Hepatocyte (in vitro differentiated cells): ENCODE measurements at regions not wholly inside any gene's neighbourhood (a gene's known extent, or its start where the extent isn't known, plus 50 kb on each side); places are given as distances from the start of the nearest gene placed in this dataset.

Source experiments
- EZH2phosphoT487 ChIP-seq: fragments of 200-600 bp; sonication (generic); IDR thresholded peaks from one replicate; pipeline ENCODE4 v1.6.1; 2018; ENCODE audit warnings: antibody characterized with exemption, mild to moderate bottlenecking, low read depth, moderate library complexity; ENCODE audit not compliant: unreplicated experiment, severe bottlenecking
- TF ChIP-seq, protein P1 (sequence below): fragments of 200-600 bp; sonication (generic); IDR thresholded peaks from 2 replicates; pipeline ENCODE4 v1.5.1; 2016; ENCODE audit warnings: antibody characterized with exemption, mild to moderate bottlenecking; ENCODE audit not compliant: poor library complexity

GRCh38 chr20:6920991-6921613 lies 153.6 kb downstream of the BMP2 start:
- TF ChIP-seq EZH2phosphoT487, result no peak
- TF ChIP-seq, protein P1, sequence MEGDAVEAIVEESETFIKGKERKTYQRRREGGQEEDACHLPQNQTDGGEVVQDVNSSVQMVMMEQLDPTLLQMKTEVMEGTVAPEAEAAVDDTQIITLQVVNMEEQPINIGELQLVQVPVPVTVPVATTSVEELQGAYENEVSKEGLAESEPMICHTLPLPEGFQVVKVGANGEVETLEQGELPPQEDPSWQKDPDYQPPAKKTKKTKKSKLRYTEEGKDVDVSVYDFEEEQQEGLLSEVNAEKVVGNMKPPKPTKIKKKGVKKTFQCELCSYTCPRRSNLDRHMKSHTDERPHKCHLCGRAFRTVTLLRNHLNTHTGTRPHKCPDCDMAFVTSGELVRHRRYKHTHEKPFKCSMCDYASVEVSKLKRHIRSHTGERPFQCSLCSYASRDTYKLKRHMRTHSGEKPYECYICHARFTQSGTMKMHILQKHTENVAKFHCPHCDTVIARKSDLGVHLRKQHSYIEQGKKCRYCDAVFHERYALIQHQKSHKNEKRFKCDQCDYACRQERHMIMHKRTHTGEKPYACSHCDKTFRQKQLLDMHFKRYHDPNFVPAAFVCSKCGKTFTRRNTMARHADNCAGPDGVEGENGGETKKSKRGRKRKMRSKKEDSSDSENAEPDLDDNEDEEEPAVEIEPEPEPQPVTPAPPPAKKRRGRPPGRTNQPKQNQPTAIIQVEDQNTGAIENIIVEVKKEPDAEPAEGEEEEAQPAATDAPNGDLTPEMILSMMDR, result no peak
